ENCODE measurements at regions not wholly inside any gene's neighbourhood (a gene's known extent, or its start where the extent isn't known, plus 50 kb on each side); places are given as distances from the start of the nearest gene placed in this dataset.
"Not testable (repeated sequence)": the region's sequence is repeated elsewhere in the genome, so short reads cannot be mapped to it uniquely, and the experiment has no call there.

DNA sequence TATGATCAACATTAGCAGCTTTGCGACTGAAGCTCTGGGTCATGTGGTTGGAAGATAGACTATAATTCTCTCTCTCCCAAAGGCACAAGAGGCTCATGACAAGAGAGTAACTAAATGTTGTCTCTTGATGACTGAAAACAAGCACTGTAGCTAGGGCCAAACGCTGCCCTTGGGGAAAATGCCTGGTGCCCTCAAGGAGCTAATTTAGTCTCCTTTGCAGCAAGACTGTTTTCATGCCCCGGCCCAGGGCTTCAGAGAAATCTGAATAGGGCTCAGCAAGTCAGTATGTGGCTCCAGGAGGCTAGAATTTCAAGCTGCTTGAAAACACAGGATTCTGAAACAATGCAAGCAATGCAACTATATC lies 411.9 kb downstream of the GPAT3 start:
- Mint-ChIP-seq H3K4me1 (ENCODE audit: unreplicated experiment) (peaks cover 2% of the 10 kb centered on the region), H3K36me3 (ENCODE audit: unreplicated experiment) (no peaks in the 10 kb centered on the region), H3K27me3 (ENCODE audit: unreplicated experiment) (peaks cover 3% of the 10 kb centered on the region), H3K4me3 (ENCODE audit: unreplicated experiment) (no peak overlapping the region), H3K9me3 (ENCODE audit: unreplicated experiment) (no peaks in the 10 kb centered on the region), H3K27ac (ENCODE audit: unreplicated experiment) (no peak overlapping the region)
- TF ChIP-seq, protein P1, sequence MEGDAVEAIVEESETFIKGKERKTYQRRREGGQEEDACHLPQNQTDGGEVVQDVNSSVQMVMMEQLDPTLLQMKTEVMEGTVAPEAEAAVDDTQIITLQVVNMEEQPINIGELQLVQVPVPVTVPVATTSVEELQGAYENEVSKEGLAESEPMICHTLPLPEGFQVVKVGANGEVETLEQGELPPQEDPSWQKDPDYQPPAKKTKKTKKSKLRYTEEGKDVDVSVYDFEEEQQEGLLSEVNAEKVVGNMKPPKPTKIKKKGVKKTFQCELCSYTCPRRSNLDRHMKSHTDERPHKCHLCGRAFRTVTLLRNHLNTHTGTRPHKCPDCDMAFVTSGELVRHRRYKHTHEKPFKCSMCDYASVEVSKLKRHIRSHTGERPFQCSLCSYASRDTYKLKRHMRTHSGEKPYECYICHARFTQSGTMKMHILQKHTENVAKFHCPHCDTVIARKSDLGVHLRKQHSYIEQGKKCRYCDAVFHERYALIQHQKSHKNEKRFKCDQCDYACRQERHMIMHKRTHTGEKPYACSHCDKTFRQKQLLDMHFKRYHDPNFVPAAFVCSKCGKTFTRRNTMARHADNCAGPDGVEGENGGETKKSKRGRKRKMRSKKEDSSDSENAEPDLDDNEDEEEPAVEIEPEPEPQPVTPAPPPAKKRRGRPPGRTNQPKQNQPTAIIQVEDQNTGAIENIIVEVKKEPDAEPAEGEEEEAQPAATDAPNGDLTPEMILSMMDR (IDR thresholded peaks at IDR 0.05) = no peak
- DNase-seq (ENCODE audit: extremely low spot score, unreplicated experiment) = no peak

DNA sequence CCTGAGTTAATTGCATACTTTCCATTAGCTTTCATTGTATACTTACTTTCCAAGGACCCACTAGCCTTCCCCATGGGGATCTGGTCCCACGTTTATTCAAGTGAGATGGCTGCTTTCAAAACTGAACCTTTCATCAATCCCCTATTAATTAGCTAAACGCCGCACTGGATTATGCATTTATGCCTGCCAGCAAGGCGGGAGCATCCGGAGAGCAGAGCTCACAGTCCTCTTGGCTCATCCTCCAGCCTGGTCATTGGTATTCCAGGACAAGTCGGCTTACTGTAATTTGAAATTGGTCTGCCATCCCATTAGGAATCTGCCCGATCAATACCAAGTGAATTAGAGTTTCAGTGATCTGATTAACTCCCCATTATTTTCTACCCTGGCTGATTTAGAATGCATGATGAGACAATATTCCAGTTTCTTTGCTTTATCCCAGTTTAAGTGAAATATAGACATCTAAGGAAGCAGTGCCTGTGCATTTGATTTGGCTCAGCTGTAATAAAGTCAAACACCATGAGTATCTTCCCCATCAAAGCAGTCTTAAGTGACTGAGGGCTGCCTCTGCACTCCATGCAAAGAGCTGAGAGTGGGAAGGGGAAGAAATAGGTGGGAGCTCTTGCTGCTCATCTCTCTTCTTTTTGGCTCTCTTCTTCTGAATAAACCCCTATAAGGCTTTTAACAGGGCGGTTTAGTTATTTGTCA lies 411.4 kb downstream of the GPAT3 start:
- Mint-ChIP-seq H3K27me3 (ENCODE audit: unreplicated experiment) (peaks cover 3% of the 10 kb centered on the region), H3K36me3 (ENCODE audit: unreplicated experiment) (no peaks in the 10 kb centered on the region), H3K4me1 (ENCODE audit: unreplicated experiment) (peaks cover 2% of the 10 kb centered on the region), H3K4me3 (ENCODE audit: unreplicated experiment) (no peak overlapping the region), H3K27ac (ENCODE audit: unreplicated experiment) (no peak overlapping the region), H3K9me3 (ENCODE audit: unreplicated experiment) (no peaks in the 10 kb centered on the region)
- TF ChIP-seq, protein P1 (IDR thresholded peaks at IDR 0.05) = no peak
- DNase-seq (ENCODE audit: extremely low spot score, unreplicated experiment) = no peak

DNA sequence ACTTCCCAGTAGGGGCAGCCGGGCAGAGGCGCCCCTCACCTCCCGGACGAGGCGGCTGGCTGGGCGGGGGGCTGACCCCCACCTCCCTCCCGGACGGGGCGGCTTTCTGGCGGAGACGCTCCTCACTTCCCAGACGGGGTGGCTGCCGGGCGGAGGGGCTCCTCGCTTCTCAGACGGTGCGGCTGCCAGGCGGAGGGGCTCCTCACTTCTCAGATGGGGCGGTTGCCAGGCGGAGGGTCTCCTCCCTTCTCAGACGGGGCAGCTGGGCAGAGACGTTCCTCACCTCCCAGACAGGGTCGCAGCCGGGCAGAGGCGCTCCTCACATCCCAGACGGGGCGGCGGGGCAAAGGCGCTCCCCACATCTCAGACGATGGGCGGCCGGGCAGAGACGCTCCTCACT lies 407.8 kb downstream of the GPAT3 start:
- H3K4me1 Mint-ChIP-seq (ENCODE audit: unreplicated experiment); H3K4me3 Mint-ChIP-seq (ENCODE audit: unreplicated experiment); H3K36me3 Mint-ChIP-seq (ENCODE audit: unreplicated experiment); H3K9me3 Mint-ChIP-seq (ENCODE audit: unreplicated experiment); H3K27ac Mint-ChIP-seq (ENCODE audit: unreplicated experiment); DNase-seq (ENCODE audit: extremely low spot score, unreplicated experiment); H3K27me3 Mint-ChIP-seq (ENCODE audit: unreplicated experiment): not testable (repeated sequence)

- Mint-ChIP-seq H3K27ac (ENCODE audit: unreplicated experiment) (no peak overlapping the region), H3K36me3 (ENCODE audit: unreplicated experiment) (no peaks in the 10 kb centered on the region), H3K9me3 (ENCODE audit: unreplicated experiment) (no peaks in the 10 kb centered on the region), H3K4me3 (ENCODE audit: unreplicated experiment) (no peak overlapping the region), H3K27me3 (ENCODE audit: unreplicated experiment) (no peaks in the 10 kb centered on the region), H3K4me1 (ENCODE audit: unreplicated experiment) (peaks cover 16% of the 10 kb centered on the region)
- no peak for DNase-seq (ENCODE audit: extremely low spot score, unreplicated experiment)
- TF ChIP-seq, protein P1 (IDR thresholded peaks at IDR 0.05) = no peak
Observed at GRCh38 chr4:83932750-83933391, 397.0 kb downstream of the GPAT3 start.

- Mint-ChIP-seq H3K9me3 (ENCODE audit: unreplicated experiment) (no peaks in the 10 kb centered on the region), H3K4me3 (ENCODE audit: unreplicated experiment) (no peak overlapping the region), H3K36me3 (ENCODE audit: unreplicated experiment) (no peaks in the 10 kb centered on the region), H3K27ac (ENCODE audit: unreplicated experiment) (no peak overlapping the region), H3K4me1 (ENCODE audit: unreplicated experiment) (peaks cover 16% of the 10 kb centered on the region), H3K27me3 (ENCODE audit: unreplicated experiment) (no peaks in the 10 kb centered on the region)
- TF ChIP-seq, protein P1 (IDR thresholded peaks at IDR 0.05) = no peak
- DNase-seq (ENCODE audit: extremely low spot score, unreplicated experiment) = no peak
Observed at GRCh38 chr4:83931659-83932438, 395.9 kb downstream of the GPAT3 start.
